Cerebellar nuclear complex (tissue), 1 donor: ENCODE measurements at regions not wholly inside any gene's neighbourhood (a gene's known extent, or its start where the extent isn't known, plus 50 kb on each side); places are given as distances from the start of the nearest gene placed in this dataset.

ENCODE experiments used
- DNase-seq, 2 experiments: peaks; one replicate each; lab custom pipeline; 2025; lab: John Stamatoyannopoulos, UW

- DNase-seq: no peak
Observed at GRCh38 chr3:69441040-69441439, 55.2 kb upstream of the FRMD4B start.

DNA sequence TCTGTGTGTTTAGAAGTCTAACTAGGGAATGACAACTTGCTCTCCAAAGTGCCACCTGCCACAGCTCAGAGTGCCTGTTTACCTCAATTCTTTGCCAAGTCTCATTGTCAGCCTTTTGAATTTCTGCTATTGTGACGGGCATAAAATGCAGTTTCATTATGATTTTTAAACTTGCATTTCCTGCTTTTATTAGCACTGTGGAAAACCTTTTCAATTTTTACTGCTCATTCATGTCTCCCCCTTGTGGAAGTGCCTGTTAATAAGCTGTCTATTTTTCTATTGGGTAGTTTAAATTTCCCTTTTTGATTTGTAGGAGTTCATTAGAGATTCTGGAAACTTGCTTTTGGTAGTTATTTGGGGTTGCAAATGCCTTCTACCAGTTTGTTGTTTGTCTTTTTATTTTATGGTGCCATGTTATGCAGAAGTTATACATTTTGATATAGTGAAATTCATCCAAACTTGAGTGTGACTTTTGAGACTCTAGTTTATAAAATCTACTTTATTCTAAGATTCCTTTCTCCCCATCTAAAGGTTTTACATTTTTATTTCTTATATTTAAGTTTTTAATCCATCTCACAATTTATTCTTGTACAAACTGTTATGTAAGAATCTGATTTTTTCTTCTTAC, 53.9 kb upstream of the FRMD4B start:
- no peak for DNase-seq

DNA sequence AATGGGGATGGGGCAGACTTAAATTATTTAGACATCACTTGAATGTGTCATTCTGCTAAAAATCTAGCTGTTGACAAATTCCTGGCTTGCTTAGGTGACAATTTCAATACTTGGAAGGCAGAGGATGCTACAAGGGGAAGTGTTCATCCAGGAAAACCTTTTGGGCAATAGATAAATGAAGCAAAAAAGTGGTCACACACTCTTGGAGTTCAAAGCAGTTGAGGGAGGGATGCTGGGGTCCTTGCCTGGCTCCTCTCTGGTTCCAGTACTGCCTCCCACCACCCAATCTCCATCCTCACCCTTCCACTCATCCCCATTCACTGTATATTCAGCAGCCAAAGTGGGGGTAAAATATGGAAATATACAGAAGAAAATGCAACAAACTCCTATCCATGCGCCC, 52.6 kb upstream of the FRMD4B start:
- DNase-seq: no peak

DNA sequence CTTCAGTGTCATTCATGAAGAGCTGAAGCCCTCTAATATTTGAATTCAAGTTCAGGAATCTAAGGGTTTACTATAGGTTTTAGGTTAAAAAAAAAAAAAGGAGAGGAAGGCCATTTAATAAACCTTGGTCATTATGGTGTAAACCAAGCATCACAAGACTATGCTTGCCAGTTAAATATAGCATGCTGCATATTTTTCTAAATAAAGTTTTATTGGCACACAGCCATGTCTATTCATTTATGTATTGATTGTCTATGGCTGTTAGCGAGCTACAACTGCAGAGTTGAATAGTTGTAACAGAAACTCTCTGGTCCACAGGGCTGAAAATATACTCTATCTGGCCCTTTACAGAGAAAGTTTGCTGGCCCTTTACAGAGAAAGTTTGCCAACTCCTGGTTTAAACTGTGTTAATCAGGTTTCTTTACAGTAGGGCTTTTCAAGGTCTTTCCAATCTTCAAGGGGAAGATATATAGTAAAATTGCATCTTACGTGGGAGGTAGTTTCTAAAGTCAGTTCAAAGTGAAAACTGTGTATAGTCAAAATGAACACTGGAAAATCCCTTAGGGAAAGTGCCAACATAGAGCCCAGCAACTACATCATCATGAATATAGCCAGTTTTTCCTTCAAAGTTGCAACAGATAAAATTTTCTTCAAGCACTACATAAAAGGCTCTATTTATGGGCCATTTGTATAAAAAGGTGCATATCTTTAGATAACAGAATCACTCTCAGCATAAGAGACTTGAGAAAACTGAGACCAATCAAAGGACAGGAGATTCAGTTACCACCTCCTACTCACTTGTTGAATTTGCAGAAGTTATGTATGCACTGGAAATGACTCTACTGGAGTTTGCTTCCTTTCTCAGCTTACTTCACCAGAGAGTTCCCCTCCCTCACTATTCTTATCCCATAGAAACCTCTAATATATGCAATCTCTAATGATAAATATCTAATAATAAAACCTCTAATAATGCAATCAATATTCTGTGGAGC, 49.7 kb upstream of the FRMD4B start:
- DNase-seq: no peak
